ENCODE measurements at regions not wholly inside any gene's neighbourhood (a gene's known extent, or its start where the extent isn't known, plus 50 kb on each side); places are given as distances from the start of the nearest gene placed in this dataset.

GRCh38 chr6:227074-227782 is 65.1 kb upstream of the DUSP22 start:
- TF ChIP-seq CTCF (IDR thresholded peaks at IDR 0.05; ENCODE audit: low read depth, low read length) (peak; percentile 71), EZH2phosphoT487 (IDR thresholded peaks at IDR 0.05; ENCODE audit: low read depth) (no peak)
